Choroid plexus epithelial cell (primary cell): ENCODE measurements at regions not wholly inside any gene's neighbourhood (a gene's known extent, or its start where the extent isn't known, plus 50 kb on each side); places are given as distances from the start of the nearest gene placed in this dataset.

Experiments
- DNase-seq: peaks from one replicate; pipeline ENCODE4 v3.0.0-alpha.2; 2010; ENCODE audit warnings: low read depth
- H3K4me3 ChIP-seq: 2 replicates; pipeline ENCODE4 v1.5.1; 2011; ENCODE audit warnings: low read depth, mild to moderate bottlenecking, control low read depth, low read length, moderate library complexity
- TF ChIP-seq, protein P1 (sequence below): conservative IDR thresholded peaks from 2 replicates; pipeline ENCODE4 v1.5.1; 2011; ENCODE audit warnings: low read depth, mild to moderate bottlenecking, control low read depth, inconsistent platforms, low read length, moderate library complexity

DNA sequence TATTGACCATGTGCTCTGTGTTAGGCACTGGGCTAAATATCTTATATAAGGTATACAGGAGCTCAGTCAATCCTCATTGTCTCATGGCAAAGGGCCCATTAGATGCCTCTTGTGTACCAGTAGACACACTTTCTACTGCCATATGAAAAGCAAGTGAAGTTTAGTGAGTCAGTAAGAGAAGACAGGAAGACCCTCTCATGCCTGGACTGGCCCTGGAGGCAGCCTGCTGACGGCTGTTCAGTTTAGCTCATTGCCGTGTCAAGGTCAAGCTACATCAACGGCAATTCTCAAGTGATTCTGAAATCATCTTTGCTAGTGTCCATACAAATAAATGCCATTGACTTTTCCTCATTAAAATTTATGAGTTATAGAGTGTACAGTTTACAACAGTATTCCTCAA, 237.9 kb downstream of the IRX1 start:
- TF ChIP-seq, protein P1, sequence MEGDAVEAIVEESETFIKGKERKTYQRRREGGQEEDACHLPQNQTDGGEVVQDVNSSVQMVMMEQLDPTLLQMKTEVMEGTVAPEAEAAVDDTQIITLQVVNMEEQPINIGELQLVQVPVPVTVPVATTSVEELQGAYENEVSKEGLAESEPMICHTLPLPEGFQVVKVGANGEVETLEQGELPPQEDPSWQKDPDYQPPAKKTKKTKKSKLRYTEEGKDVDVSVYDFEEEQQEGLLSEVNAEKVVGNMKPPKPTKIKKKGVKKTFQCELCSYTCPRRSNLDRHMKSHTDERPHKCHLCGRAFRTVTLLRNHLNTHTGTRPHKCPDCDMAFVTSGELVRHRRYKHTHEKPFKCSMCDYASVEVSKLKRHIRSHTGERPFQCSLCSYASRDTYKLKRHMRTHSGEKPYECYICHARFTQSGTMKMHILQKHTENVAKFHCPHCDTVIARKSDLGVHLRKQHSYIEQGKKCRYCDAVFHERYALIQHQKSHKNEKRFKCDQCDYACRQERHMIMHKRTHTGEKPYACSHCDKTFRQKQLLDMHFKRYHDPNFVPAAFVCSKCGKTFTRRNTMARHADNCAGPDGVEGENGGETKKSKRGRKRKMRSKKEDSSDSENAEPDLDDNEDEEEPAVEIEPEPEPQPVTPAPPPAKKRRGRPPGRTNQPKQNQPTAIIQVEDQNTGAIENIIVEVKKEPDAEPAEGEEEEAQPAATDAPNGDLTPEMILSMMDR = no peak
- no peak for DNase-seq
- H3K4me3 ChIP-seq = no peak overlapping the region

GRCh38 chr5:3835811-3836210, 240.2 kb downstream of the IRX1 start:
- DNase-seq = no peak
- TF ChIP-seq, protein P1 = no peak
- H3K4me3 ChIP-seq = no peak overlapping the region

- no peak overlapping the region for H3K4me3 ChIP-seq
- DNase-seq = no peak
- TF ChIP-seq, protein P1 = no peak
Measured at GRCh38 chr5:3836528-3836927, 240.9 kb downstream of the IRX1 start.

- no peak for DNase-seq
- no peak overlapping the region for H3K4me3 ChIP-seq
- TF ChIP-seq, protein P1 = no peak
Measured at GRCh38 chr5:3837506-3837905, 241.9 kb downstream of the IRX1 start.

DNA sequence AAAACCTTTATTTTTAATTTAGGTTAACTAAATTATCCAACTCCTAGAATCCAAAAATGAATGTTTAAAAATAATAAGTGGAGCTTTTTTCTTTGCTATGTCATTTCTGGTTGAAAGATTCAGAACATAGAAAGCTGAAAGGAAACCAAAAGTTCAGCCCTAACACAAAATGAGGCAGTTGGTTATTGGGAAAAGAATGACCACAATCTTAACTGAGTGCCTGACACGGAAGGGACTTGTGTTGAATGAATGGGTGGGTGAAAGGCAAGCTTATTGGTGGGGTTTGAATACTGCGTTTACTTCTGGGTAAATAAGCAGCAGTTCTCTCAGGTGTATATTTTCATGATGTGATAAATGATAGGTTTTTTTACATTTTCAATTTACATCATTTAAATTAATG, 243.5 kb downstream of the IRX1 start:
- DNase-seq = no peak
- TF ChIP-seq, protein P1 = no peak
- no peak overlapping the region for H3K4me3 ChIP-seq

DNA sequence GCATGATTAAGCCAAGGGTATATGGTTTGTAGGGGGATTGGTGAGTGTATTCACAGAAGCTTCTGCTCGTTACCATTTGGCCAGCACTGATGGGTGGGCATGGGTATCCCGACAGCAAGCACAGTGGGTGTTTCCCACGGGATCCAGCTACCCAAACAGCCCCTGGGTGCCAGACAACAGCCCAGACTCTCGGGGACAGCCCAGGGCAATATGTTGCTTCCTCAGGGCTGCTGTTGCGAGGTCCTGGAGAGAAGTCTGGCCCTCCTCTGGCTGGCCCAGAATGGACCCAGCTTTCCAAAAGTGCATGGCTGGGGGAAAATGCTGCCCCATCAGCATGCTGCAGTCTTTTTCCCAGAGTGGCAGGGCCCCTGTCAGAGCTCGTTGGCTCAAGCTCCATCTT, 247.0 kb downstream of the IRX1 start:
- DNase-seq = no peak
- H3K4me3 ChIP-seq = no peak overlapping the region
- TF ChIP-seq, protein P1 = no peak

- no peak for DNase-seq
- TF ChIP-seq, protein P1 = no peak
- H3K4me3 ChIP-seq = no peak overlapping the region
Measured at GRCh38 chr5:3843706-3844105, 248.1 kb downstream of the IRX1 start.
